IPS-NIHi11 (cell line): ENCODE measurements at regions not wholly inside any gene's neighbourhood (a gene's known extent, or its start where the extent isn't known, plus 50 kb on each side); places are given as distances from the start of the nearest gene placed in this dataset.

Experiments
- DNase-seq: peaks from one replicate; pipeline ENCODE4 v3.0.0; 2012; ENCODE audit warnings: mixed read lengths, low spot score

- DNase-seq = no peak
Measured at GRCh38 chr12:58489394-58489793, 430.9 kb downstream of the LRIG3 start.

- no peak for DNase-seq
Measured at GRCh38 chr12:58491306-58491705, 429.0 kb downstream of the LRIG3 start.

- DNase-seq = no peak
Measured at GRCh38 chr12:58496411-58497190, 423.7 kb downstream of the LRIG3 start.

- DNase-seq = no peak
Measured at GRCh38 chr12:58500399-58500798, 419.9 kb downstream of the LRIG3 start.

- no peak for DNase-seq
Measured at GRCh38 chr12:58502226-58502625, 418.1 kb downstream of the LRIG3 start.

GRCh38 chr12:58502841-58503240 is 417.5 kb downstream of the LRIG3 start:
- DNase-seq = no peak

- no peak for DNase-seq
Measured at GRCh38 chr12:58503731-58504130, 416.6 kb downstream of the LRIG3 start.

- no peak for DNase-seq
Measured at GRCh38 chr12:58504143-58504938, 416.0 kb downstream of the LRIG3 start.

- no peak for DNase-seq
Measured at GRCh38 chr12:58509116-58509885, 411.0 kb downstream of the LRIG3 start.

- no peak for DNase-seq
Measured at GRCh38 chr12:58513301-58513834, 406.9 kb downstream of the LRIG3 start.

GRCh38 chr12:58513852-58514251 is 406.5 kb downstream of the LRIG3 start:
- DNase-seq = no peak

GRCh38 chr12:58519839-58520238 is 400.5 kb downstream of the LRIG3 start:
- no peak for DNase-seq

GRCh38 chr12:58521152-58521551 is 399.2 kb downstream of the LRIG3 start:
- no peak for DNase-seq

GRCh38 chr12:58521796-58522195 is 398.5 kb downstream of the LRIG3 start:
- DNase-seq = no peak

- no peak for DNase-seq
Measured at GRCh38 chr12:58523360-58523759, 396.9 kb downstream of the LRIG3 start.

GRCh38 chr12:58528271-58528670 is 392.0 kb downstream of the LRIG3 start:
- DNase-seq = no peak

- no peak for DNase-seq
Measured at GRCh38 chr12:58529114-58529665, 391.1 kb downstream of the LRIG3 start.

- DNase-seq = peak; percentile 6
Measured at GRCh38 chr12:58529897-58530741, 390.2 kb downstream of the LRIG3 start.

- no peak for DNase-seq
Measured at GRCh38 chr12:58530742-58531062, 389.6 kb downstream of the LRIG3 start.

GRCh38 chr12:58532855-58533608 is 387.3 kb downstream of the LRIG3 start:
- no peak for DNase-seq
